Fibroblast of skin of left quadriceps (primary cell): ENCODE measurements at regions not wholly inside any gene's neighbourhood (a gene's known extent, or its start where the extent isn't known, plus 50 kb on each side); places are given as distances from the start of the nearest gene placed in this dataset.

Experiments
- DNase-seq, 2 experiments: peaks; one replicate each; pipeline ENCODE4 v3.0.0-alpha.2; 2013; ENCODE audit warnings: low read depth in 2 of 2

DNA sequence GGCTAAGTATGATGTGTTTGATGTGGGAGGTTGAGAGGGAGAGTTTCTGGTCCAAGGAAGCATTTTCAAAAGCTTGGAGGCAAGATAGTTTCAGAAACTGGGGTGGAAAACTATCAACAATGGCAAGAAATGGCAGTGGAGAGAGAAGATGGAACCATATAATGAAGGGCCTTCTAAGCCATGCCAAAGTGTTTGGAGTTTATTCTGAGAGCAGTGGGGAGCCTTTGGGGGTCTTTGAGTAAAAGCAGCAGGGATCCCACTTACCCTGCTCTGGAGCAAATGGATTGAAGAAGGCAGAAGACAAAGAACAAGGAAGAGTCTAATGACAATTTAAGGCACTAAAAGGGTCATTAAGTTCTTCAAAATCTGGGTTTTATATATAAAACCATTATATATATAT is 538.9 kb downstream of the UTRN start:
- DNase-seq: no peak

DNA sequence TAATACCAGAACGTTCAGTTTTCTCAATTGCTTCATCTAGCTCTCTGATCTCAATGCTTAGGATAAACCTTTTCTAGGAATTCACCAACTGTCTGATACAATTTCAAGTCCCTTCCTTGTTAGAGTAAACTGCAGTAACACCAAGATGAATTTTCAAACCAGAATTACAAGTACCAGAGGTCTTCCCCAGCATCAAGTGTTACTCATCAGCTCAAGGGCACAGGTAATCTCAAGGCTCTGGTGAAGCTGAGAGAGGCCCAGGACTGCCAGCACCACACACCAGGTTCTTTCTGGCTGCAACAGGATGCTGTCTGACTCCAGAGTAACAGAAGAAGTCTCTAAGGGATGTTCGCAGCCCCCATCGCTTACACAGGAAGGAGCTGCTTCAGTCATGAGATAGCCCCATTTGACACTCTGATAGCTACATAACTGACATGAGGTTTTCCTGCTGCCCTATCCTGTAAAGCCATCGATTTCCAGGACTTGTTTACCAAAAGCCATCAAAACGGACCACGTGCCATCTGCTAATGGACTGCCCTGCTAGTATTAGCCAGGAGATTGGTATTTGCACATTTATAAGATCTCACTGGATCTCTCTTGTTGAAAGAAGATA is 549.4 kb downstream of the UTRN start:
- no peak for DNase-seq

DNA sequence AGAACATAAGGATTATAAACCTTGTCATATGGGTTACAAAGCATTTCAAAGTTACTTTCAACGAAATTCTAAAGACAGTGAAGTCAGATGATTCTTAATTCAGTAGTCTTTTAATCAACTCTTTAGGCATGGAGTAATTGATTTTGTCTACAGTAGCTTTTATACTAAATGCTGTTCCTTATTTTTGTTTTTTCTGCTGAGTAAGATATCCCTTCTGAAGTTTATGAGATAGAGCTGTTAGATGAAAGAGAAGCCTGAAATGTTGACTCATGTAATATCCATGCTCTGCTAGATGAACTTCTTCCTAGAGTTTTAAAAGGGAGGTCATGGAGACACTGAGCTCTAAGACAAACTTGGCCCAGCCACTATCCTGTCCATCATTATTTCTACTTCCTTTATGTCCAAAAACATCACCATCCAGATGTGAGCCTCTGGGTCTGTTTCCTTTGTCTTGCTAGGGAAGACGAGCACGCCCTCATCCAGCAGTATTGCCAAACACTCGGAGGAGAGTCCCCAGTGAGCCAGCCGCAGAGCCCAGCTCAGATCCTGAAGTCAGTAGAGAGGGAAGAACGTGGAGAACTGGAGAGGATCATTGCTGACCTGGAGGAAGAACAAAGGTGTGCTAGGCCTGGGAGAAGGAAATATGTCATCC is 550.3 kb downstream of the UTRN start:
- no peak for DNase-seq

DNA sequence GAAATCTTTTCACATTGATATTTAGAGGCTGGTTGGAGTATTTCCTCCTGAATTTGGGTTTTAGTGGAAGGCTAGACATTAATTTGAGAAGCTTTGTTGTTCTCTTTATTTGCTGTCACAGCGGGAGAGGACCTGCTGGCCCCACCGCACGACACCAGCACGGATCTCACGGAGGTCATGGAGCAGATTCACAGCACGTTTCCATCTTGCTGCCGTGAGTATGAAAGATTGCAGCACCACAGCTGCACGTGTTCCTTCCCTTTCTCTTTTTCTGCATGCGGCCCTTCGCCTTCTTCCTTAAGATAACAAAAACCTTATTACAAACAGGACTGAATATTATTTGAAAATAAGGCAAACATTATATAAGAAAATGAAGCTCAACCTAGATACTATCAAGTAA is 555.5 kb downstream of the UTRN start:
- no peak for DNase-seq

DNA sequence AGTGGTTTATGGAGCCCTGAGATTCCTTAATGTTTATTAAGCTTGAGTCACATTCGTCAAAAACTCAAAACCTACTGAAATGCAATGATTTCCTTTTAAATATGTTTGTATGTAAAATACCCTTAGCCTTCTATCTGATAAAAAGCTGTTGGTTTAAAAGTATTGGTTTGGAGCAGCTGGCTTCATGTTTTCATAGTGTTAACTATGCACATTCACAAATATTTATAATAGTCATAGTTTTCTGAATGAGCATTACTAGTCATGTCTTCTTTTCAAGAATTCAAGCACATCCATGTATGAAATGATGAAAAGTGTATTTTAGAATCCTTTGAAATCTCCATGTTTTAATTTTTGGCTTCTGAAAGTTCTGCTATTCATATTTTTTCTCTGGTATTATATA is 558.6 kb downstream of the UTRN start:
- DNase-seq: no peak

DNA sequence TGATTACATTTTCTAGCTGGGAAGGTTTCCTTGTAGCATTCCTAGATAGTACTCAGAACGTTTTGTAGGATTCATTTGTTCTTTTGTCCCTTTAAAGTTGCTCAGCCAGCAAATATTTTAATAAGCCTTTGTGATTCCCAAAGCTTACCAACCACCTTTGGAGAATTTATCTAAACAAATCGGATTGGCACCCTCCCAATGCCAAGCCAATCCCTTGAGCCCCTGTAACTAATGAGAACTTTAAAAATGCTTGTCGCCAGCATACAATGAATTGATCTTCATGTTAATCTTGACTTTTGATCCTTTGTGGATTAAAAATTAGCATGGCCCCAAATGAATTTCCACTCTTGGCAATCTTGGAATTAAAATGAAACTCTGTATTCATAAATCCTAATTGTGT is 559.5 kb downstream of the UTRN start:
- no peak for DNase-seq

DNA sequence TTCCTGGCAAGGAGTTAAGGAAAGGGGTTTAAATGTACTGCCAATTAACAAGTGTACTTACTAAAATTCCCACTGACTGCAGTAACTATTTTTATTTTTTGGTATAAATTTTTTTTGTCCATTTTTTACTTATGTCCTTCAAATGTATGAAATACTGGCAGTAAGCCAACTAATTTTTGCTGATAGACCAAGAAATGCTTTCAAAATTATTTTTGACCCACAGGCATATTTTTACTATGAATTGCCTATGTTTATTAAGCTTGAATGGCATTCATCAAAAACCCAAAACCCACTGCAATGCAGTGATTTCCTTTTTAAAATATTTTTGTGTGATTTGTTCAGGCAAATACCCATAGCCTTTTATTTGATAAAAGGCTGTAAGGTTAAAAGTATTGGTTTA is 560.1 kb downstream of the UTRN start:
- peak; percentile 35 to 37 for DNase-seq

DNA sequence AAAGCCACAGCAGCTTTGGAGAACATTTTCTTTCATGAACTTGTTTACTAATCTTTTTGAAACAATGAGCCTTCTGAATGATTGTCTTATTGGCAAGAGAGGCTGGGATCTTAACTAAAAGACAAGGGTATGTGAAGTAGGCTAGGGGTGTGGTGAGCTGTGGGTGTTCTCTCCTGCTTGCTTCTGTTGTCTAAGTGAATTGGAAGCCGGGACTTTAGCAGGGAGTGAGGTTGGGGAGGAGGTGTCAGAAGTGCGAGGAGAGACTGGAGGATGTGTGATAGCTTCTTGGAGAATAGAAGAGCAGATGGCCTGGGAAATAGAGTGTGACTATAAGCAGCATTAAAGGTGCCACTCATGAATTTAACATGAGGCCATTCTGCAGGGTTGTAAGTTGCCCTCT is 562.8 kb downstream of the UTRN start:
- no peak for DNase-seq

DNA sequence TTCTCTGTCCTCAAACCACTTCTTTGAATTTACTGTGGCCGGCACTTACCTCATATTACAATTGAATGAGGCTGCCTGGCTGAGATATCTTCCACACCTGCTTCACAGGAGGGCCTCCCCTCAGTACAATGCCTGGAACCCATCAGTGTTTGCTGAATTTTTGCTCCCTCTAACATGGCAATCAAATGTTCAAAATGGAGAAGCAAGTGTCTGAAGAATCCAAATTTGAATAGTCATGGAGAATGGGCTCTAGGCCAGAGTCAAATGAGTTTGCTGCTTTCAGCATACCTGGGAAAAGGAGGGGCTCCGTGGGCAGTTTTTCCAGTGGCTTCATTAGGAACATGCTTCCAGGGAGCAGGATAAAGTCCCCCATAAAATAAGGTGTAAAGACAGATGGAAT is 564.8 kb downstream of the UTRN start:
- no peak for DNase-seq

DNA sequence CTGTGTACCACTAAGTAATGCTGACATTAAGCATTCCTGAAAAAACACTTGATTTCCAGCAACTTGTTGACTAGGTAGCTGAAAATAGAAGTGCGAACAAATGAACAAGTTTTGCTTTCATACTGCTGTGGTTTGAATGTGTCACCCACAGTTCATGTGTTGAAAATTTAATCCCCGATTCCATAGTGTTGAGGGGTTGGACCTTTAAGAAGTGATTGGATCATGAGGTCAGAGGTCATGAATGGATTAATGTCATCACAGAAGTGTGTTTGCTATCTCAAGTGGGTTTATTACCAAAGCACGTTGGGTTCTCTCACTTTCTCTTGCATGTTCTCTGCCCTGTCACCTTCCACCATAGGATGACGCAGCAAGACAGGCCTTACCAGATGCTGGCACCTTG is 568.5 kb downstream of the UTRN start:
- no peak for DNase-seq

DNA sequence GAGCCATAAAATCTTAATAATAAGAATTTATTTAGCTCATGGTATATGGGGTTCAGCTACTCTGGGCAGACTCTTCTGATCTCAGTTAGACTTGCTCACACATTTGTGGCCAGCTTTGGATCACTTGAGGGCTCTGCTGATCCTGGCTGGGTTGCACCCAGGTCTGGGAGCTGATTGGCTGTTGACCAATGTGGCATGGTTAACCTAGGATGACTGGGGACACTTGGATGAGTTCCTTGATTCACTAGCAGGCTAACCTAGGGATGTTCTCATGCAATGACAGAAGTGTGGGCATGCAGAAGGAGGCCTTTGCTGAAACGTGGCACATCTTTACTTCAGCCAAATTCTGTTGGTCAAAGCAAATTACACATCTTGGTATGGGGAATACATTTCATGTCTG is 569.5 kb downstream of the UTRN start:
- DNase-seq: no peak

DNA sequence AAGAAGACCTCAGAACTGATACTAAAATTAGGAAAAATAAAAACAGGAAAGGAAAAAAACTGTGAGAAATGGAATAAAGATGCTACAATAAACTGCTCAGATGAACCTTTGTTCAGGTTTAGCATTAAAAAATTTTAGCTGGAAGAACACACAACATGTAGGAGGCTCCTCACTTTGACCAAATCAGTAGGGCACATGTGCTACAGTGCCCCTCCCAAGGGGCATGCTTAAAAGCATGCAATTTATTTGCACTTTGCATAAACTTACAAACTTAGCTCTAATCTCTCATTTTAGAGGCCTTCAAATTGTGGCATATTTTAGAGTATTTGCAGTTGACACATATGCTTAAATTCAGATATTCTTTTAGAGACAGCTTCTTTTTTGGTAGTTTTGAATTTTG is 570.2 kb downstream of the UTRN start:
- no peak for DNase-seq

DNA sequence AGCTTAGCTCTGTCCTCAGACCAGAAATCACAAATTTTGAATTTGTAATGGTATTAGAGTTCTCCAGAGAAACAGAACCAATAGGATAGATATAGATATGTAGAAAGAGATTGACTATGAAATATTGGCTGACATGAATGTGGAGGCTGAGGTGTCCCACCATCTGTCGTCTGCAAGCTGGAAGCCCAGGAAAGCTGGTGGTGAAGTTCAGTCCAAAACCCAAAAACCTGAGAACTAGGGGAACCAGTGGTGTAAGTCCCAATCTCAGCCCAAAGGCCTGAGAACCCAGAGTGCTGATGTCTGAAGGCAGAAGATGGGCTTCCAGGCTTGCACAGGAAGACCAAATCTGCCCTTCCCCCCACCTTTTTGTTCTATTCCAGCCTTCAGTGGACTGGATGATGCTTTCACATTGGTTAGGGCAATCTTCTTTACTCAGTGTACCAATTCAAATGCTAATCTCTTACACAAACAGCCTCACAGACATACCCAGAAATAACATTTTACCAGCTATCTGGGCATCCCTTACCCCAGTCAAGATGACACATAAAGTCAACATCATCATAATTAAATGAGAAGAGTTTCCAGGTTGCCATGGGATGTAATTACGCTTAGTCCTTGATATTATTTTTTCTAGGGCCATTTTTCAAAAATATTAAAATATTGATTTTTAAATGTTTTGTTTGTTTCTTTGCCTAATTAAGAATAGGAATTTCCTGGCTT is 570.8 kb downstream of the UTRN start:
- DNase-seq: no peak

DNA sequence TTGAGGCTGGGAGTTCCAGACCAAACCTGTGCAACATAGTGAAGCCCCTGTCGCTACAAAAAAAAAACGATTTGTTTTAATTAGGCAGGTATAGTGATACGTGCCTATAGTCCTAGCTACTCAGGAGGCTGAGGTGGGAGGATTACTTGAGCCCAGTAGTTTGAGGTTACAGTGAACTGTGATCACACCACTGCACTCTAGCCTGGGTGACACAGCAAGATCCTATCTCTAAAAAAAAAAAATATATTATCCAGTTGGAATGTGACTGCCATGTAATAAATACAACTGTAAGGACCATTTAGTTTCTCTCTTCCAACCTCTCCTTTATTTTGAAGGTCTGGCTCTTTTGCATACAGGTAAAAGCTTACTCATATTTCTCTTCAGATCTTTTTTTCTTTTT is 571.5 kb downstream of the UTRN start:
- no peak for DNase-seq

DNA sequence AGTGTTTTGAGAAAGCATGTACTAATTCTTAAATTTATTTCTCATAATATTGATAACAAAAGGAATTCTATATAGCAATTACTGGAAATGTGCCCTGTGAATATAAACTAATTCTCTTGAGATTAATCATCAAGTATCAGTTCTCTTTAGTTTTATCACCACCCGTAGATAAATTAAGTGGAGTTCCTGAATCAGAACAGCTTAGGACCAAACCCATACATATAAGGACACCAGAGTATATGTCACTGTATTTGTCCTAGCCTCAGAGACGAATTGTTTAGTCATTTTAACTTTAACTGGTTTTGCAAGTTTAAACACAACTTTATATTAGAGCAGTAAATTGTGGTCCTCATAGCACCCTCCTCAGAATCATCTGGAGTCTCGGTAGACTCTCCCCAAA is 572.0 kb downstream of the UTRN start:
- no peak for DNase-seq

DNA sequence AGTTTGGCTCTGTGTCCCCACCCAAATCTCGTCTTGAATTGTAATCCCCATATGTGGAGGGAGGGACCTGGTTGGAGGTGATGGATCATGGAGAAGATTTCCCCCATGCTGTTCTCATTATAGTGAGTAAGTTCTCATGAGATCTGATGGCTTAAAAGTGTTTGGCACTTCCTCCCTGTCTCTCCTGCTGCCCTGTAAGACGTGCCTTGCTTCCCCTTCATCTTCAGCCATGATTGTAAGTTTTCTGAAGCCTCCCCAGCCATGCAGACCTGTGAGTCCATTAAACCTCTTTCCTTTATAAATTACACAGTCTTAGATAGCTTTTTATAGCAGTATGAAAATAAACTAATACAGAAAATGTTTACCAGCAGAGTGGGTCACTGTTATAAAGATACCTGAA is 577.6 kb downstream of the UTRN start:
- DNase-seq: no peak

DNA sequence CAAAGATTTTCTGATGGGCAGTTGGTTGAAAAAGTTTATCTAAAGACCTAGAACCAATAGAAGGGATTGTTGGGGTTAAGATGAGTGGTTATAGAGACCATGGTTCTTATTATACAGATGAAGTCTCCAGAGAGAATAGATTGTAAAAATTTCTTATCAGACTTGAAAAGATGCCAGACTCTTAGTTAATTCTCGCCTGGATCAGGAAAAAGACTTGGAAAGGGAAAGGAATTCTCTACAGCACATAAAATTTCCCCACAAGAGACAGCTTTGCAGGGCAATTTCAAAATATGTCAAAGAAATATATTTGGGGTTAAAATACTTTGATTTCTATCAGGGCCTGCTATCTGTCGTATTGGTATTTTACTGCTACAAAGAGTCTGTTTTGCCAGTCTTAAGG is 582.6 kb downstream of the UTRN start:
- DNase-seq: no peak

DNA sequence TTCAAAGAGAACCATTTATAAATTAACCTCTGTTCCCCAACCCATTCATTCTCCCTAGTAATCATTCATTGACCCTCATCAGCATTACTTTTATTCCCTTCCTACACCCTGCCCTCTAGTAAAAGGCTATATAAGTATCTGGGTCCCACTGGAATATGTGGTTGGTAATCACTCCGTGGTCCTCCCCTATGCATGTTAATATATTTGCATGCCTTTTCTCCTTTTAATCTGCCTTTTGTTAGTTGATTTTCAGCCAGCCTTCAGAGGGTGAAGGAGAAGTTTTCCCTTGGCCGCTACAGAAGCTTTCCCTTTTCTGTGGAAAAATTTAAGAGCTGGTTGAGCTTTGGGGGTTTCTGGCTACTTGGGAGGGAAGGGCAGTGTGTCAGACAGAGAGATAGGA is 585.6 kb downstream of the UTRN start:
- no peak for DNase-seq

DNA sequence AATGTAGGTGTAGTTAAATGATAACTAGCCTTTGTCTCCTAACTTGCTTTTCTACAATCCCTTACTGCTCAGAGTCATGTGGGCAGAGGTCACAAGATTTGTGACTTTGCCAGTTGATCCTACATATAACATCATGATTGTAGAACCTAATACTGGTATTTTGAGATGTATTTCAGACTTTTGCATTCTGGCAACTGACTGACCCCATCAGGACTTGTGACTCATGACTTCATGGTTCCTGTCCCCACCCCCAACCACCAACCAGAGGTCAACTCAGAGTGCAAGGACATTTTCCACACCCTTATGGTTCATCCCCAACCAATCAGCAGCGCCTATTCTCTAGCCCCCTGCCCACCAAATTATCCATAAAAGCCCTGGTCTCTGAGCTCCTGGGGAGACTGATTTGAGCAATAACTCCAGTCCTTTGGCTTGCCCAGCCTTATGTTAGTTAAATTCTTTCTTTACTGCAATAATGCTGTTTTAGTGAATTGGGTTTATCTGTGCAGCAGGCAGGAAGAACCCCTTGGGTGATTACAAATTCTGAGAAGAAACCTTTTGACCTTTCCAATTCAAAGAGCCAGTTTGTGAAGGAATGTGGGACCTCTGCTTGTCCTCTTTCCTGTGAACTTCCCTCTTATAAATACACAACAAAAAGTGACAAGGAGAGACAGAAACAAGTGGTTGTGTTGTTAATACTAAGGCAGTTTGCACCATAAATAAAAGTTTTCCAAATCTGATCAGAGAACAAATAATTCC is 588.7 kb downstream of the UTRN start:
- DNase-seq: no peak

DNA sequence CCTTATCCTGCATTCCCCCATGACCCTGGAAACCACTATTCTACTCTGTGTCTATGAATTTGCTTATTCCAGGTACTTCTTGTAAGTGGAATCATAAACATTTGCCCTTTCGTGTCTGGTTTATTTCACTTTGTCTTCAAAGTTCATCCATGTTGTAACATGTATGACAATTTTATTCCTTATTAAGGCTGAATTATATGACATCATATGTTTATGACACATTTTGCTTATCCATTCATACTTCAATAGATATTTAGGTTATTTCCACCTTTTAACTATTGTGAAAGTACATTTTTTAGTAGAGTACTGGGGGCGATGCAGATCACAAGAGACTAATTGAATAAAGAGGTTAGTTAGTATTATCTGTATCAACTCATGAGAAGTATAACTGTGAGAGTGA is 591.6 kb downstream of the UTRN start:
- no peak for DNase-seq

DNA sequence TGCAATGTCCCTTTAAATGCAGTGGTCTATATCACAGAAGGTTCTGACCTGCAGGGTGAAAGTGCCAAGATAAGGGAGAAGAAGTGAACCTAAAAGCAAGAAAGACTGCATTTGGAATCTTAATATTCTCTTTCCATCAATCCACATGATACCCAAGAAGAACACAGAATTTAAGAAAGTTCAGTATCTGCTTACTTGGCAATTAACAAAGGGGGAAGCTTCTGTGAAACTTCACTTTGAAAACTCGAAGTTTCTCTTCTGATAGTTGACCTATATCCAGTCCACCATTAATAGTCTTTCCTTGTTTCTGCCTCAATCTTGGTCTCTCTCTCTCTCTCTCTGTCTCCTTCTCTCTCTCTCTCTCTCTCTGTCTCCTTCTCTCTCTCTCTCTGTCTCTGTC is 592.0 kb downstream of the UTRN start:
- DNase-seq: no peak

DNA sequence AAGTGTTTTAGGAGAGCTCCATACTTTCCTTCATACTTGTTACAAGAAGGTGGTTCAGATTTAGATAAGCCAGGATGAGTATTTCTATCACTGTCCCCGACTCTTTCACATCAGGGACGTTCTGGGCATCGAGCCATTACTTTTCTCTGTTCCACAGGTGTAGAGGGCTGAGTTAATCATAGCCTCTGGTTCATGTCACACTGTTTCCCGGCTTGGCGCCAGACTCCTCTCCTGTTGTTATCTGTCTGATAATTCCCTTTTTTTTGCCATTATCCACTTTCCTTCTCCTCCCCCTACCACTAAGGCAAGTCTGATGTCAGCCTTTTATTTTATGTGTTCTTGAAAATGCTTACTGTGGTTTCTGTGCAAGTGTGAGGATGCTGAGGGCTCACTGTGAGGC is 593.4 kb downstream of the UTRN start:
- DNase-seq: no peak

DNA sequence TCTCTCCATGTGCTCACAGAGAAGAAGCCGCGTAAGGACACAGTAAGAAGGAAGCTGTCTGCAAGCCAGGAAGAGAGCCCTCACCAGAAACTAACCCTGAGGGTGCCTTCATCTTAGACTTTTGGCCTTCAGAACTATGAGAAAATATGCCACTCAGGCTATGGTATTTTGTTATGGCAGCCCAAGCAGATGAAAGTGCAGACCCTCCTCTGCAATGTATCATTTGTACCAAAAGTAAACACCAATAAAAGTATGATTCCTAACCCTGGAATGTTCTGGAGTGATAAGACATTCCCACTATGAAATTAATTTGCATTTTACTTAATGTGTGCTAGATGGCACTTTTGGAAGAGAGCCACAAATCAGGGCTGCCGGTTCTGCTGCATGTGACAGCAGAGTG is 594.3 kb downstream of the UTRN start:
- DNase-seq: no peak
